ENCODE measurements at regions not wholly inside any gene's neighbourhood (a gene's known extent, or its start where the extent isn't known, plus 50 kb on each side); places are given as distances from the start of the nearest gene placed in this dataset.

GRCh38 chr13:80509264-80509663 lies 168.3 kb upstream of the SPRY2 start:
- TF ChIP-seq CTCF (IDR thresholded peaks at IDR 0.05) (no peak), POLR2A (IDR thresholded peaks at IDR 0.05) (no peak), EP300 (IDR thresholded peaks at IDR 0.05) (no peak), POLR2AphosphoS5 (IDR thresholded peaks at IDR 0.05) (no peak)
- H3K36me3 ChIP-seq: no peaks in the 10 kb centered on the region
- 92 to 93% methylated on average over 5 of the region's 5 CpGs for WGBS, 2 donors (ENCODE audit: low coverage in 1 of 2)
- H3K27me3 ChIP-seq: no peaks in the 10 kb centered on the region
- ATAC-seq: no peak
- peaks cover 0 to 20% (median 0%) of the 10 kb centered on the region in 3 donors for H3K9me3 ChIP-seq
- H3K4me3 ChIP-seq: no peak overlapping the region
- no peak overlapping the region for H3K27ac ChIP-seq
- H3K4me1 ChIP-seq: no peaks in the 10 kb centered on the region

- Histone ChIP-seq H3K4me1 (no peaks in the 10 kb centered on the region), H3K9me3 (peaks cover 0 to 20% (median 0%) of the 10 kb centered on the region in 3 donors), H3K27me3 (no peaks in the 10 kb centered on the region), H3K27ac (no peak overlapping the region), H3K36me3 (no peaks in the 10 kb centered on the region), H3K4me3 (no peak overlapping the region)
- TF ChIP-seq POLR2AphosphoS5 (IDR thresholded peaks at IDR 0.05) (no peak), EP300 (IDR thresholded peaks at IDR 0.05) (no peak), CTCF (IDR thresholded peaks at IDR 0.05) (no peak), POLR2A (IDR thresholded peaks at IDR 0.05) (no peak)
- WGBS, 2 donors (ENCODE audit: low coverage in 1 of 2): 67 to 79% methylated on average over 1 of the region's 1 CpG
- no peak for ATAC-seq
Observed at GRCh38 chr13:80508031-80508430, 167.1 kb upstream of the SPRY2 start.

- no peak for TF ChIP-seq POLR2AphosphoS5 (IDR thresholded peaks at IDR 0.05)
- TF ChIP-seq CTCF (IDR thresholded peaks at IDR 0.05): no peak
- no peak for TF ChIP-seq EP300 (IDR thresholded peaks at IDR 0.05)
- no peak for TF ChIP-seq POLR2A (IDR thresholded peaks at IDR 0.05)
- Histone ChIP-seq H3K27ac (no peak overlapping the region), H3K27me3 (no peaks in the 10 kb centered on the region), H3K4me1 (no peaks in the 10 kb centered on the region), H3K36me3 (no peaks in the 10 kb centered on the region), H3K4me3 (no peak overlapping the region), H3K9me3 (peaks cover 0 to 20% (median 0%) of the 10 kb centered on the region in 3 donors)
- ATAC-seq: peak; percentile 55
- 52 to 69% methylated on average over 4 of the region's 4 CpGs for WGBS, 2 donors (ENCODE audit: low coverage in 1 of 2)
Observed at GRCh38 chr13:80504453-80504852, 163.5 kb upstream of the SPRY2 start.

- H3K4me1 ChIP-seq: no peaks in the 10 kb centered on the region
- no peak overlapping the region for H3K27ac ChIP-seq
- ATAC-seq: no peak
- H3K4me3 ChIP-seq: no peak overlapping the region
- no peaks in the 10 kb centered on the region for H3K36me3 ChIP-seq
- peaks cover 0 to 20% (median 0%) of the 10 kb centered on the region in 3 donors for H3K9me3 ChIP-seq
- TF ChIP-seq CTCF (IDR thresholded peaks at IDR 0.05) (no peak), POLR2A (IDR thresholded peaks at IDR 0.05) (no peak), EP300 (IDR thresholded peaks at IDR 0.05) (no peak), POLR2AphosphoS5 (IDR thresholded peaks at IDR 0.05) (no peak)
- no peaks in the 10 kb centered on the region for H3K27me3 ChIP-seq
Observed at GRCh38 chr13:80502359-80502758, 161.4 kb upstream of the SPRY2 start.

- no peaks in the 10 kb centered on the region for H3K36me3 ChIP-seq
- no peaks in the 10 kb centered on the region for H3K4me1 ChIP-seq
- no peak overlapping the region for H3K27ac ChIP-seq
- TF ChIP-seq POLR2A (IDR thresholded peaks at IDR 0.05) (no peak), CTCF (IDR thresholded peaks at IDR 0.05) (no peak), EP300 (IDR thresholded peaks at IDR 0.05) (no peak), POLR2AphosphoS5 (IDR thresholded peaks at IDR 0.05) (no peak)
- no peaks in the 10 kb centered on the region for H3K27me3 ChIP-seq
- H3K4me3 ChIP-seq: no peak overlapping the region
- H3K9me3 ChIP-seq: peaks cover 0 to 20% (median 0%) of the 10 kb centered on the region in 3 donors
- no peak for ATAC-seq
- 50 to 90% methylated on average over 1 to 3 of the region's 3 CpGs for WGBS, 2 donors (ENCODE audit: low coverage in 1 of 2)
Observed at GRCh38 chr13:80501556-80501955, 160.6 kb upstream of the SPRY2 start.

Measured in gastroesophageal sphincter (tissue), 4 donors.